ENCODE measurements at regions not wholly inside any gene's neighbourhood (a gene's known extent, or its start where the extent isn't known, plus 50 kb on each side); places are given as distances from the start of the nearest gene placed in this dataset.

GRCh38 chr7:156237614-156238013, 403.0 kb upstream of the RNF32 start:
- no peak for TF ChIP-seq CTCF (IDR thresholded peaks at IDR 0.05; ENCODE audit: control insufficient read depth, extremely low read depth, insufficient read depth)
- H3K4me3 ChIP-seq (ENCODE audit: low read depth, low read length): no peak overlapping the region
- no peak for DNase-seq (ENCODE audit: low read depth)

- no peak for TF ChIP-seq CTCF (IDR thresholded peaks at IDR 0.05; ENCODE audit: control insufficient read depth, extremely low read depth, insufficient read depth)
- no peak for DNase-seq (ENCODE audit: low read depth)
Measured at GRCh38 chr7:156236936-156237599, 403.5 kb upstream of the RNF32 start.

GRCh38 chr7:156236181-156236889, 404.2 kb upstream of the RNF32 start:
- TF ChIP-seq CTCF (IDR thresholded peaks at IDR 0.05; ENCODE audit: control insufficient read depth, extremely low read depth, insufficient read depth): no peak
- no peak for DNase-seq (ENCODE audit: low read depth)
- H3K4me3 ChIP-seq (ENCODE audit: low read depth, low read length): no peak overlapping the region

More at GRCh38 chr7:156236936-156237599, 403.5 kb upstream of the RNF32 start:
- H3K4me3 ChIP-seq (ENCODE audit: low read depth, low read length): no peak overlapping the region

GRCh38 chr7:156234666-156235494, 405.7 kb upstream of the RNF32 start:
- no peak for TF ChIP-seq CTCF (IDR thresholded peaks at IDR 0.05; ENCODE audit: control insufficient read depth, extremely low read depth, insufficient read depth)
- DNase-seq (ENCODE audit: low read depth): no peak
- H3K4me3 ChIP-seq (ENCODE audit: low read depth, low read length): no peak overlapping the region

GRCh38 chr7:156234192-156234591, 406.4 kb upstream of the RNF32 start:
- H3K4me3 ChIP-seq (ENCODE audit: low read depth, low read length): no peak overlapping the region
- no peak for TF ChIP-seq CTCF (IDR thresholded peaks at IDR 0.05; ENCODE audit: control insufficient read depth, extremely low read depth, insufficient read depth)
- no peak for DNase-seq (ENCODE audit: low read depth)

GRCh38 chr7:156232931-156233705, 407.5 kb upstream of the RNF32 start:
- no peak overlapping the region for H3K4me3 ChIP-seq (ENCODE audit: low read depth, low read length)
- DNase-seq (ENCODE audit: low read depth): no peak
- no peak for TF ChIP-seq CTCF (IDR thresholded peaks at IDR 0.05; ENCODE audit: control insufficient read depth, extremely low read depth, insufficient read depth)

Data from LNCaP clone FGC (cell line).